ENCODE measurements at regions not wholly inside any gene's neighbourhood (a gene's known extent, or its start where the extent isn't known, plus 50 kb on each side); places are given as distances from the start of the nearest gene placed in this dataset.

- no peak for TF ChIP-seq POLR2A (IDR thresholded peaks at IDR 0.05)
- no peak for TF ChIP-seq CTCF (IDR thresholded peaks at IDR 0.05)
Measured at GRCh38 chr1:235014756-235015155, 113.9 kb downstream of the TOMM20 start.
